Tibial nerve (tissue), 4 donors: ENCODE measurements at regions not wholly inside any gene's neighbourhood (a gene's known extent, or its start where the extent isn't known, plus 50 kb on each side); places are given as distances from the start of the nearest gene placed in this dataset.

ENCODE experiments used
- EP300 ChIP-seq, 2 donors: sonication (generic); formaldehyde crosslinking; IDR thresholded peaks; one replicate each; pipeline ENCODE4 v1.6.1; 2017; ENCODE audit warnings: antibody characterized with exemption in 2 of 2, mild to moderate bottlenecking in 1 of 2
- POLR2A ChIP-seq, 2 donors: fragments of 450-650 bp; IDR thresholded peaks; one replicate each; pipeline ENCODE4 v1.6.1; 2017; ENCODE audit warnings: antibody characterized with exemption in 2 of 2, mild to moderate bottlenecking in 2 of 2, moderate library complexity in 2 of 2
- TF ChIP-seq, protein P1 (sequence below), 5 experiments: fragments of 200-600 bp in 3 of 5; fragments of 450-650 bp in 2 of 5; sonication (generic) in 3 of 5; IDR thresholded peaks; one replicate each; pipeline ENCODE4 v1.5.1; 2016 to 2019; ENCODE audit warnings: antibody characterized with exemption in 5 of 5, mild to moderate bottlenecking in 3 of 5, moderate library complexity in 2 of 5

DNA sequence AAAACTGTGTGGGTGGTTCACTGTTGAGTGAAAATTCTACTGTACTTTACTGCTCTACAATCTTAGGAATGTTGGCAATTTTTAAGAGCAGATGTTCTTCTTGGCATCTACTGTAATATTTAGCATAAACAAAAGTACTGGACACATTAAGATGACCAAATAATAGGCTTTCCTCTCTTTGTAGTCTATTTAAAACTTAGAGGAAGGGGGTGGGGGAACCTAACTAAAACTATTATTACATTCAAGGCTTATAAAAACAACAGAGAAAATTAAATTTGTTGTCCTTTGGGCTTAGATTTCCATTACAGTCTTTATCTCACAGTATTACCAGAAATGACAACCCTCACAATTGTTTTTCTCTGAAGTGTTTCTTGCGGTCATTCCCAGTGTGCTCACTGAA lies 181.2 kb downstream of the PLPPR4 start:
- TF ChIP-seq, protein P1, sequence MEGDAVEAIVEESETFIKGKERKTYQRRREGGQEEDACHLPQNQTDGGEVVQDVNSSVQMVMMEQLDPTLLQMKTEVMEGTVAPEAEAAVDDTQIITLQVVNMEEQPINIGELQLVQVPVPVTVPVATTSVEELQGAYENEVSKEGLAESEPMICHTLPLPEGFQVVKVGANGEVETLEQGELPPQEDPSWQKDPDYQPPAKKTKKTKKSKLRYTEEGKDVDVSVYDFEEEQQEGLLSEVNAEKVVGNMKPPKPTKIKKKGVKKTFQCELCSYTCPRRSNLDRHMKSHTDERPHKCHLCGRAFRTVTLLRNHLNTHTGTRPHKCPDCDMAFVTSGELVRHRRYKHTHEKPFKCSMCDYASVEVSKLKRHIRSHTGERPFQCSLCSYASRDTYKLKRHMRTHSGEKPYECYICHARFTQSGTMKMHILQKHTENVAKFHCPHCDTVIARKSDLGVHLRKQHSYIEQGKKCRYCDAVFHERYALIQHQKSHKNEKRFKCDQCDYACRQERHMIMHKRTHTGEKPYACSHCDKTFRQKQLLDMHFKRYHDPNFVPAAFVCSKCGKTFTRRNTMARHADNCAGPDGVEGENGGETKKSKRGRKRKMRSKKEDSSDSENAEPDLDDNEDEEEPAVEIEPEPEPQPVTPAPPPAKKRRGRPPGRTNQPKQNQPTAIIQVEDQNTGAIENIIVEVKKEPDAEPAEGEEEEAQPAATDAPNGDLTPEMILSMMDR (IDR thresholded peaks at IDR 0.05), result no peak
- TF ChIP-seq EP300 (IDR thresholded peaks at IDR 0.05) (no peak), POLR2A (IDR thresholded peaks at IDR 0.05) (no peak)
